NB4 (cell line): ENCODE measurements at regions not wholly inside any gene's neighbourhood (a gene's known extent, or its start where the extent isn't known, plus 50 kb on each side); places are given as distances from the start of the nearest gene placed in this dataset.

Source experiments
- CTCF ChIP-seq: IDR thresholded peaks from one replicate; pipeline ENCODE4 v1.5.1; 2012; ENCODE audit warnings: low read depth, low read length
- POLR2A ChIP-seq: IDR thresholded peaks from 2 replicates; pipeline ENCODE4 v1.6.1; 2011; ENCODE audit warnings: mild to moderate bottlenecking; ENCODE audit not compliant: insufficient read length; ENCODE audit errors: extremely low read depth

- TF ChIP-seq CTCF (no peak), POLR2A (no peak)
Observed at GRCh38 chr10:43892062-43892770, 243.5 kb upstream of the ZNF32 start.
